K562 (cell line): ENCODE measurements at regions not wholly inside any gene's neighbourhood (a gene's known extent, or its start where the extent isn't known, plus 50 kb on each side); places are given as distances from the start of the nearest gene placed in this dataset.

Experiments
- ATAC-seq: fragments of 200-7000 bp; cut with Tn5 transposase; 3 replicates; pipeline ENCODE4 v1.9.1; 2020; ENCODE audit warnings: moderate library complexity
- BruUV-seq: library from RNA; stranded (reverse); fragments of 400-500 nt; replicated peaks from 2 replicates; lab custom pipeline; 2021; lab: Mats Ljungman, UMichigan
- CTCF ChIA-PET: fragments of 300-600 bp; formaldehyde crosslinking; extraction: SDS; loops from one replicate; lab custom pipeline; 2021; ENCODE audit warnings: low intra/inter-chr PET ratio; lab: Yijun Ruan, JAX
- POLR2A ChIA-PET: fragments of 300-600, 350-650 bp; sonication (Branson Sonifier 250); formaldehyde crosslinking; extraction: SDS; loops from one replicate; lab custom pipeline; 2021; ENCODE audit warnings: antibody characterized with exemption, inconsistent platforms; lab: Yijun Ruan, JAX
- DNase-seq, 4 experiments: peaks; one replicate each; pipeline versions ENCODE4 v3.0.0 to v3.0.0-alpha.2; 2011 to 2018; ENCODE audit warnings: low spot score in 3 of 4, mixed read lengths in 3 of 4; ENCODE audit errors: extremely low read depth in 1 of 4
- FAIRE-seq: peaks from 2 replicates; lab custom pipeline; 2011; peaks lifted over from hg19 to GRCh38; lab: Jason Lieb, UNC
- H2AFZ ChIP-seq: 2 replicates; pipeline ENCODE4 v1.6.0; 2011; ENCODE audit warnings: low read depth, low read length, control low read depth, inconsistent platforms
- H3K27ac ChIP-seq: fragments of 200-600 bp; 3 replicates; pipeline ENCODE4 v1.8.0; 2011; ENCODE audit warnings: low read depth, mild to moderate bottlenecking, control low read depth, inconsistent platforms, low read length, moderate library complexity, mixed read lengths; ENCODE audit errors: extremely low read depth
- H3K27me3 ChIP-seq, 2 experiments: fragments of 300-600 bp in 1 of 2; 2 replicates in 1 of 2; 3 replicates in 1 of 2; pipeline versions ENCODE4 v1.6.0 to v1.8.0; 2011; ENCODE audit warnings: inconsistent platforms in 2 of 2, low read length in 2 of 2, mild to moderate bottlenecking in 1 of 2, mixed read lengths in 1 of 2, moderate library complexity in 1 of 2; ENCODE audit not compliant: control insufficient read depth in 2 of 2, insufficient read depth in 2 of 2
- H3K36me3 ChIP-seq: fragments of 300-600 bp; 3 replicates; pipeline ENCODE4 v1.8.0; 2011; ENCODE audit warnings: mild to moderate bottlenecking, low read length, inconsistent platforms; ENCODE audit not compliant: control insufficient read depth, insufficient read depth
- H3K4me1 ChIP-seq, 2 experiments: fragments of 200-600 bp in 1 of 2; replicated peaks in 1 of 2; 2 replicates in 1 of 2; 3 replicates in 1 of 2; pipeline versions ENCODE4 v1.5.1 to v1.8.0; 2011; ENCODE audit warnings: inconsistent platforms in 2 of 2, low read length in 2 of 2, mild to moderate bottlenecking in 1 of 2, mixed read lengths in 1 of 2, moderate library complexity in 1 of 2; ENCODE audit not compliant: control insufficient read depth in 2 of 2, insufficient read depth in 2 of 2
- H3K4me2 ChIP-seq: 2 replicates; pipeline ENCODE4 v1.6.1; 2011; ENCODE audit warnings: low read length, control low read depth, inconsistent platforms, mixed read lengths; ENCODE audit not compliant: insufficient read depth
- H3K4me3 ChIP-seq: fragments of 200-600 bp; sonication (generic), shearing (Covaris generic); 2 replicates; pipeline ENCODE4 v1.5.1; 2016; ENCODE audit warnings: control low read depth, inconsistent platforms
- H3K79me2 ChIP-seq: fragments of 200-600 bp; 3 replicates; pipeline ENCODE4 v1.8.0; 2011; ENCODE audit warnings: low read length, inconsistent platforms; ENCODE audit not compliant: control insufficient read depth, insufficient read depth
- H3K9ac ChIP-seq, 2 experiments: 2 replicates each; pipeline versions ENCODE4 v1.6.0 to v1.6.1; 2011; ENCODE audit warnings: low read depth in 2 of 2, low read length in 2 of 2, control low read depth in 1 of 2, inconsistent platforms in 1 of 2, mild to moderate bottlenecking in 1 of 2, mixed read lengths in 1 of 2; ENCODE audit not compliant: insufficient read depth in 1 of 2
- H3K9me1 ChIP-seq: one replicate; pipeline ENCODE4 v1.6.0; 2011; ENCODE audit warnings: inconsistent platforms, mild to moderate bottlenecking, low read length, moderate library complexity; ENCODE audit not compliant: control insufficient read depth, insufficient read depth
- H3K9me3 ChIP-seq: replicated peaks from 2 replicates; pipeline ENCODE4 v1.5.1; 2011; ENCODE audit warnings: low read depth, low read length, inconsistent platforms; ENCODE audit not compliant: control insufficient read depth, insufficient read depth
- H4K20me1 ChIP-seq: replicated peaks from 2 replicates; pipeline ENCODE4 v1.6.1; 2011; ENCODE audit warnings: low read length, inconsistent platforms, mixed read lengths; ENCODE audit not compliant: control insufficient read depth, insufficient read depth
- EZH2 ChIP-seq: IDR thresholded peaks from 2 replicates; pipeline ENCODE4 v1.6.1; 2012; ENCODE audit warnings: low read depth, mild to moderate bottlenecking, inconsistent platforms, low read length, borderline replicate concordance
- FOXP1 ChIP-seq: sonication (generic); formaldehyde crosslinking; IDR thresholded peaks from 2 replicates; pipeline ENCODE4 v1.8.0; 2022; ENCODE audit warnings: mild to moderate bottlenecking, missing genetic modification reagents
- GTF2A2 ChIP-seq: IDR thresholded peaks from 2 replicates; pipeline ENCODE4 v1.6.1; 2016; ENCODE audit warnings: mild to moderate bottlenecking, missing genetic modification characterization, missing compliant biosample characterization
- HDAC6 ChIP-seq: IDR thresholded peaks from 2 replicates; pipeline ENCODE4 v1.6.1; 2012; ENCODE audit warnings: low read depth, mild to moderate bottlenecking, control low read depth, inconsistent platforms, low read length, moderate library complexity
- MEF2D ChIP-seq: conservative IDR thresholded peaks from 2 replicates; pipeline ENCODE4 v1.6.1; 2016; ENCODE audit warnings: low read depth, missing genetic modification characterization, missing compliant biosample characterization
- RBFOX2 ChIP-seq: fragments of 200-400 bp; formaldehyde crosslinking; IDR thresholded peaks from 2 replicates; pipeline ENCODE4 v1.6.1; 2017; ENCODE audit warnings: low read depth, mild to moderate bottlenecking, low read length, moderate library complexity
- YBX1 ChIP-seq: fragments of 450-650 bp; IDR thresholded peaks from 2 replicates; pipeline ENCODE4 v1.7.1; 2016; ENCODE audit warnings: mild to moderate bottlenecking
- ZNF707 ChIP-seq: fragments of 250-450 bp; sonication (Bioruptor Pico); conservative IDR thresholded peaks from 2 replicates; pipeline ENCODE4 v1.8.0; 2022; ENCODE audit warnings: inconsistent platforms, mild to moderate bottlenecking, moderate library complexity
- WGBS: fragments of 100-300 bp; shearing (Covaris generic); methylation state at CpG from one replicate; pipeline ENCODE4 v1.1.6; 2016; ENCODE audit warnings: low coverage, mixed read lengths; ENCODE audit not compliant: insufficient coverage; ENCODE audit errors: missing lambda C conversion rate; 5-methylcytosine and 5-hydroxymethylcytosine counted together
- in situ Hi-C: fragments of 300-500 bp; cut with MboI; formaldehyde crosslinking; loops from 4 replicates; pipeline ENCODE4 v1.15.0; 2018; ENCODE audit warnings: inconsistent platforms, mixed read lengths
- intact Hi-C: fragments of 100-400 bp; cut with micrococcal nuclease; formaldehyde crosslinking; loops from 2 replicates; pipeline ENCODE4 v1.14.2; 2022
- TF ChIP-seq, protein P1 (sequence below): fragments of 450-650 bp; conservative IDR thresholded peaks from 2 replicates; pipeline ENCODE4 v1.6.1; 2016; ENCODE audit warnings: missing genetic modification characterization, low read depth, mild to moderate bottlenecking, control low read depth, missing compliant biosample characterization
- TF ChIP-seq, protein P2 (sequence below): fragments of 450-650 bp; IDR thresholded peaks from 2 replicates; pipeline ENCODE4 v1.6.1; 2016; ENCODE audit warnings: antibody characterized with exemption
- TF ChIP-seq, protein P3 (sequence below): sonication (generic); formaldehyde crosslinking; IDR thresholded peaks from 2 replicates; pipeline ENCODE4 v1.9.0; 2022; ENCODE audit warnings: mild to moderate bottlenecking, missing genetic modification reagents
- TF ChIP-seq, protein P4 (sequence below): fragments of 450-650 bp; IDR thresholded peaks from 2 replicates; pipeline ENCODE4 v1.6.1; 2016; ENCODE audit warnings: low read depth, mild to moderate bottlenecking, moderate library complexity

DNA sequence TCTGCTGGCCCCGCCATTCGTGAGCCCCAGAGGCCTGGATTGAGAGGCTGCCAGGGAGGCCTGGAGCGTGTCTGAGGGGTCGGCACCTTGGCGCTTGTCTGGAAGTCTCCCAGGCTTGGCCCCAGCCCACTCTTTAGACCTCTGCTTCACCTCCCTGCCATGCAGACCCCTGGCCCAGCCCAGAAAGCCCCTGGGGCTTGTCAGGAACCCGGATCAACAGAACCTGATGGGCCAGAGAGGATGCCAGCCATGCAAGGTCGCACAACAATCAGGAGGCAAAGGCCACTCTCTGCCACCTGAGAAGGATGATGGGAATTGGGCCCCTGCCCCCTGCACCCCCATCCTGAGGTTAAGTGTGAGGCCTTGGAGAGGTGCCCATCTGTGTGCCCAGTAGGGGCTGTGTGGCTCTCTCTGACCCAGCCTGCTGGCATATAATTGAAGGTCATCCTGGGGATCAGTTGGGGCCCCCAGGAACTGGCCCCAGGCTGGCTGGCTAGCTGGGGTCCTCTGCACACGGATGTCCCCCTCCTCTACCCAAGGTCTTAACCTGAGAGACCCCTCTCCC is 103.3 kb upstream of the SLC6A6 start (continued):
- TF ChIP-seq, protein P1, sequence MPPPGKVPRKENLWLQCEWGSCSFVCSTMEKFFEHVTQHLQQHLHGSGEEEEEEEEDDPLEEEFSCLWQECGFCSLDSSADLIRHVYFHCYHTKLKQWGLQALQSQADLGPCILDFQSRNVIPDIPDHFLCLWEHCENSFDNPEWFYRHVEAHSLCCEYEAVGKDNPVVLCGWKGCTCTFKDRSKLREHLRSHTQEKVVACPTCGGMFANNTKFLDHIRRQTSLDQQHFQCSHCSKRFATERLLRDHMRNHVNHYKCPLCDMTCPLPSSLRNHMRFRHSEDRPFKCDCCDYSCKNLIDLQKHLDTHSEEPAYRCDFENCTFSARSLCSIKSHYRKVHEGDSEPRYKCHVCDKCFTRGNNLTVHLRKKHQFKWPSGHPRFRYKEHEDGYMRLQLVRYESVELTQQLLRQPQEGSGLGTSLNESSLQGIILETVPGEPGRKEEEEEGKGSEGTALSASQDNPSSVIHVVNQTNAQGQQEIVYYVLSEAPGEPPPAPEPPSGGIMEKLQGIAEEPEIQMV (tag): no peak
- TF ChIP-seq ZNF707 (CRISPR knock-in tag): no peak
- no peak for TF ChIP-seq EZH2
- TF ChIP-seq HDAC6: no peak
- no peak for TF ChIP-seq GTF2A2 (tag)
- no peak for TF ChIP-seq YBX1

DNA sequence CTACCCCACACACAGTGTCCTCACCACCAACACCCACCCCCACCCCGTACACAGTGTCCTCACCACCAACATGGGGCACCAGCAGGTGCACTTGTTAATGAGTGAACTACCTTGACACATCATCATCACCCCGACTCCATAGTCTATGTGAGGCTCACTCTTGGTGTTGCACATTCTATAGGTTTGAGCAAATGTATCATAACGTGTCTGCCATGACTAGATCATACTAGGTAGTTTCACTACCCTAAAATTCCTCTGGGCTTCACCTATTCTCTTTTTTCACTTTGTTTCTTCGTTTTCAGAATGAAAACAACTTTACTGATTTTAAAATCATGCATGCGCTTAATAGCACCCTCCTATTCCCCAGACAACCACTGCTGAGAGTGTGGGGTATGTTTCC is 102.6 kb upstream of the SLC6A6 start:
- no peaks in the 10 kb centered on the region for H3K27me3 ChIP-seq
- H3K27ac ChIP-seq: no peak overlapping the region
- H3K4me3 ChIP-seq: no peak overlapping the region
- H2AFZ ChIP-seq: no peak overlapping the region
- H3K36me3 ChIP-seq: no peaks in the 10 kb centered on the region
- in situ Hi-C loops: no loop called here
- no peak for FAIRE-seq
- ChIA-PET CTCF (no interaction called here), POLR2A (no interaction called here)
- intact Hi-C loops: loop anchor here (10.0 kb wide), 1 partner anchor 405 kb away; no protein-coding TSS in a partner anchor
- H3K79me2 ChIP-seq: no peaks in the 10 kb centered on the region
- no peaks in the 10 kb centered on the region for H3K9me3 ChIP-seq
- TF ChIP-seq FOXP1 (CRISPR knock-in tag) (no peak), MEF2D (no peak), RBFOX2 (no peak)
- TF ChIP-seq, protein P2, sequence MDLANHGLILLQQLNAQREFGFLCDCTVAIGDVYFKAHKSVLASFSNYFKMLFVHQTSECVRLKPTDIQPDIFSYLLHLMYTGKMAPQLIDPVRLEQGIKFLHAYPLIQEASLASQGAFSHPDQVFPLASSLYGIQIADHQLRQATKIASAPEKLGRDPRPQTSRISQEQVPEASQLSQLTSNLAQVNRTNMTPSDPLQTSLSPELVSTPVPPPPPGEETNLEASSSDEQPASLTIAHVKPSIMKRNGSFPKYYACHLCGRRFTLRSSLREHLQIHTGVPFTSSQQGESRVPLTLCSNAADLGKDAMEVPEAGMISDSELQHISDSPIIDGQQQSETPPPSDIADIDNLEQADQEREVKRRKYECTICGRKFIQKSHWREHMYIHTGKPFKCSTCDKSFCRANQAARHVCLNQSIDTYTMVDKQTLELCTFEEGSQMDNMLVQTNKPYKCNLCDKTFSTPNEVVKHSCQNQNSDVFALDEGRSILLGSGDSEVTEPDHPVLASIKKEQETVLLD: no peak
- TF ChIP-seq, protein P3, sequence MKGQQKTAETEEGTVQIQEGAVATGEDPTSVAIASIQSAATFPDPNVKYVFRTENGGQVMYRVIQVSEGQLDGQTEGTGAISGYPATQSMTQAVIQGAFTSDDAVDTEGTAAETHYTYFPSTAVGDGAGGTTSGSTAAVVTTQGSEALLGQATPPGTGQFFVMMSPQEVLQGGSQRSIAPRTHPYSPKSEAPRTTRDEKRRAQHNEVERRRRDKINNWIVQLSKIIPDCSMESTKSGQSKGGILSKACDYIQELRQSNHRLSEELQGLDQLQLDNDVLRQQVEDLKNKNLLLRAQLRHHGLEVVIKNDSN (CRISPR knock-in tag): no peak
- TF ChIP-seq, protein P4, sequence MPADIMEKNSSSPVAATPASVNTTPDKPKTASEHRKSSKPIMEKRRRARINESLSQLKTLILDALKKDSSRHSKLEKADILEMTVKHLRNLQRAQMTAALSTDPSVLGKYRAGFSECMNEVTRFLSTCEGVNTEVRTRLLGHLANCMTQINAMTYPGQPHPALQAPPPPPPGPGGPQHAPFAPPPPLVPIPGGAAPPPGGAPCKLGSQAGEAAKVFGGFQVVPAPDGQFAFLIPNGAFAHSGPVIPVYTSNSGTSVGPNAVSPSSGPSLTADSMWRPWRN: no peak
- H4K20me1 ChIP-seq: no peaks in the 10 kb centered on the region
- BruUV-seq: no TSS peak
- no peak for DNase-seq
- no peaks in the 10 kb centered on the region for H3K9me1 ChIP-seq
- ATAC-seq: no peak
- 38% methylated on average over 4 of the region's 5 CpGs for WGBS
- H3K9ac ChIP-seq: no peak overlapping the region
- no peak overlapping the region for H3K4me2 ChIP-seq
- H3K4me1 ChIP-seq: peaks cover 0 to 17% of the 10 kb centered on the region in 2 experiments; a peak in 2 of 5 replicates
